Left lung (tissue), 4 donors: ENCODE measurements at regions not wholly inside any gene's neighbourhood (a gene's known extent, or its start where the extent isn't known, plus 50 kb on each side); places are given as distances from the start of the nearest gene placed in this dataset.
A peak's percentile ranks its signal among the peaks of the same experiment; 100 is the strongest.

Source experiments
- ATAC-seq: fragments of 200-7000 bp; cut with Tn5 transposase; one replicate; pipeline ENCODE4 v1.9.1; 2020; ENCODE audit warnings: moderate library complexity
- DNase-seq, 4 donors: peaks; one replicate each; pipeline ENCODE4 v3.0.0-alpha.2; 2013 to 2020
- H3K27ac ChIP-seq, 2 donors: fragments of 200-600 bp; sonication (generic) in 1 of 2; one replicate each; pipeline versions ENCODE4 v1.5.0 to v1.8.0; 2020 to 2021
- H3K27me3 ChIP-seq, 2 donors: fragments of 200-600 bp; sonication (generic) in 1 of 2; one replicate each; pipeline versions ENCODE4 v1.5.0 to v1.8.0; 2020 to 2021
- H3K36me3 ChIP-seq, 2 donors: fragments of 200-600 bp; sonication (generic) in 1 of 2; one replicate each; pipeline versions ENCODE4 v1.5.0 to v1.8.0; 2020 to 2021
- H3K4me1 ChIP-seq, 2 donors: fragments of 200-600 bp; one replicate each; pipeline ENCODE4 v1.8.0; 2021
- H3K4me3 ChIP-seq, 2 donors: fragments of 200-600 bp; sonication (generic) in 1 of 2; one replicate each; pipeline versions ENCODE4 v1.5.0 to v1.8.0; 2020 to 2021; ENCODE audit warnings: mild to moderate bottlenecking in 1 of 2
- H3K9me3 ChIP-seq, 2 donors: fragments of 200-600 bp; sonication (generic) in 1 of 2; one replicate each; pipeline versions ENCODE4 v1.5.0 to v1.8.0; 2020 to 2021
- CTCF ChIP-seq, 2 donors: fragments of 200-600 bp; sonication (generic) in 1 of 2; IDR thresholded peaks; one replicate each; pipeline versions ENCODE4 v1.5.0 to v1.8.0; 2021; ENCODE audit warnings: antibody characterized with exemption in 2 of 2
- intact Hi-C, 2 donors: fragments of 100-400 bp; cut with DNase I; formaldehyde crosslinking; loops; one replicate each; pipeline versions ENCODE4 v1.11.2 to v1.14.2; 2022
- donor health status: DM: no; HTN: yes; CAD: no.
- donor health status: DM: no; HTN: no; CAD: no.

- Histone ChIP-seq H3K4me1 (no peaks in the 10 kb centered on the region), H3K36me3 (no peaks in the 10 kb centered on the region), H3K27me3 (no peaks in the 10 kb centered on the region), H3K9me3 (no peaks in the 10 kb centered on the region), H3K4me3 (no peak overlapping the region), H3K27ac (no peak overlapping the region)
- DNase-seq (no peak), ATAC-seq (no peak)
- intact Hi-C loops: no loop called here
- no peak for TF ChIP-seq CTCF (IDR thresholded peaks at IDR 0.05)
These were observed 162.3 kb upstream of the PDZRN3 start for GRCh38 chr3:73786998-73787397.

GRCh38 chr3:73786321-73786807 is 161.6 kb upstream of the PDZRN3 start:
- Histone ChIP-seq H3K9me3 (no peaks in the 10 kb centered on the region), H3K4me3 (no peak overlapping the region), H3K27me3 (no peaks in the 10 kb centered on the region), H3K36me3 (no peaks in the 10 kb centered on the region), H3K27ac (no peak overlapping the region), H3K4me1 (no peaks in the 10 kb centered on the region)
- DNase-seq: peak in 1 of 4 donors; percentile 6
- no peak for TF ChIP-seq CTCF (IDR thresholded peaks at IDR 0.05)
- ATAC-seq: peak; percentile 34
- intact Hi-C loops: no loop called here

GRCh38 chr3:73784686-73785392 is 160.1 kb upstream of the PDZRN3 start:
- TF ChIP-seq CTCF (IDR thresholded peaks at IDR 0.05): no peak
- DNase-seq (no peak), ATAC-seq (no peak)
- Histone ChIP-seq H3K4me1 (no peaks in the 10 kb centered on the region), H3K9me3 (no peaks in the 10 kb centered on the region), H3K27me3 (no peaks in the 10 kb centered on the region), H3K4me3 (no peak overlapping the region), H3K27ac (no peak overlapping the region), H3K36me3 (no peaks in the 10 kb centered on the region)
- intact Hi-C loops: no loop called here

DNA sequence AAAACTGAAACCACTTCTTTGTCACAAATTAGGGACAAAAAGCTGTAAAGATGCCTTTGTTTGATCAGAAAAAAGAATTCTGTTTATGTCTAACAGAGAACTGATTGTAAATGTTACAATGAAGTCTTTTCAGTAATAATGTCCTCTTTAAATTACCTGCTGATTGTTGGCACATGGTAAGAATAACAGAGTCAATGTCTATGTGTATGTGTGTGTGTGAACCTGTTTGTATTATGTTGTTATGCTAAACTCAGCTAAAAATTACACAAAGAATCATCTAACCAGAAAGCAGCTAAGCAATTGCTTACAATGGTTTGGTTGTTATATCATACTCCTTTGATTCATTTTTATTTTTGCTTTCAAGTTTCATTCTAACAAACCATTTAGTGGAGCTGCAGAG is 159.1 kb upstream of the PDZRN3 start:
- H3K4me1 ChIP-seq: no peaks in the 10 kb centered on the region
- no peaks in the 10 kb centered on the region for H3K27me3 ChIP-seq
- no peak overlapping the region for H3K27ac ChIP-seq
- ATAC-seq (no peak), DNase-seq (no peak)
- TF ChIP-seq CTCF (IDR thresholded peaks at IDR 0.05): no peak
- intact Hi-C loops: no loop called here
- no peaks in the 10 kb centered on the region for H3K36me3 ChIP-seq
- H3K9me3 ChIP-seq: no peaks in the 10 kb centered on the region
- H3K4me3 ChIP-seq: no peak overlapping the region

GRCh38 chr3:73781541-73781940 is 156.8 kb upstream of the PDZRN3 start:
- intact Hi-C loops: no loop called here
- Histone ChIP-seq H3K4me3 (no peak overlapping the region), H3K36me3 (no peaks in the 10 kb centered on the region), H3K4me1 (no peaks in the 10 kb centered on the region), H3K9me3 (no peaks in the 10 kb centered on the region), H3K27me3 (no peaks in the 10 kb centered on the region), H3K27ac (no peak overlapping the region)
- no peak for DNase-seq
- no peak for TF ChIP-seq CTCF (IDR thresholded peaks at IDR 0.05)
- no peak for ATAC-seq
